A549 (cell line): ENCODE measurements at regions not wholly inside any gene's neighbourhood (a gene's known extent, or its start where the extent isn't known, plus 50 kb on each side); places are given as distances from the start of the nearest gene placed in this dataset.

ENCODE experiments used
- CEBPB ChIP-seq, 2 experiments: fragments of >200 bp in 1 of 2; sonication (Bioruptor Twin) in 1 of 2; formaldehyde crosslinking in 1 of 2; IDR thresholded peaks; 2 replicates each; pipeline ENCODE4 v1.6.1; 2012 to 2016
- CHD2 ChIP-seq: fragments of 150-350 bp; IDR thresholded peaks from 2 replicates; pipeline ENCODE4 v1.6.1; 2014; ENCODE audit warnings: low read length; ENCODE audit not compliant: partially characterized antibody
- CTCF ChIP-seq: fragments of >200 bp; sonication (Bioruptor Twin); formaldehyde crosslinking; IDR thresholded peaks from 3 replicates; pipeline ENCODE4 v1.5.1; 2016
- ESRRA ChIP-seq: fragments of 150-350 bp; IDR thresholded peaks from 2 replicates; pipeline ENCODE4 v1.6.1; 2014; ENCODE audit warnings: mild to moderate bottlenecking, low read length, borderline replicate concordance
- HOXB5 ChIP-seq: fragments of 250-450 bp; sonication (Bioruptor Pico); IDR thresholded peaks from 2 replicates; pipeline ENCODE4 v1.5.0; 2020; ENCODE audit warnings: mild to moderate bottlenecking, moderate library complexity
- MAZ ChIP-seq: fragments of 150-350 bp; IDR thresholded peaks from 2 replicates; pipeline ENCODE4 v1.6.1; 2014; ENCODE audit warnings: antibody characterized with exemption, low read depth, low read length, borderline replicate concordance
- POLR2A ChIP-seq: IDR thresholded peaks from 2 replicates; pipeline ENCODE4 v1.6.1; 2012; ENCODE audit warnings: mild to moderate bottlenecking, low read length
- RCOR1 ChIP-seq: fragments of 150-350 bp; IDR thresholded peaks from 2 replicates; pipeline ENCODE4 v1.6.1; 2014; ENCODE audit warnings: antibody characterized with exemption, low read length, low read depth
- REST ChIP-seq: fragments of 200-600 bp; sonication (generic); IDR thresholded peaks from 2 replicates; pipeline ENCODE4 v1.6.1; 2016; ENCODE audit warnings: antibody characterized with exemption, mild to moderate bottlenecking, moderate library complexity
- SMC3 ChIP-seq: fragments of >200 bp; sonication (Bioruptor Twin); formaldehyde crosslinking; IDR thresholded peaks from 3 replicates; pipeline ENCODE4 v1.6.1; 2018; ENCODE audit warnings: inconsistent platforms
- ZSCAN20 ChIP-seq: fragments of 250-450 bp; sonication (Bioruptor Pico); IDR thresholded peaks from 2 replicates; pipeline ENCODE4 v1.8.0; 2022; ENCODE audit warnings: mild to moderate bottlenecking, moderate library complexity

- TF ChIP-seq ESRRA: no peak
- no peak for TF ChIP-seq CTCF
- no peak for TF ChIP-seq POLR2A
- no peak for TF ChIP-seq RCOR1
- no peak for TF ChIP-seq MAZ
- TF ChIP-seq REST: no peak
- TF ChIP-seq ZSCAN20 (CRISPR knock-in tag): no peak
- no peak for TF ChIP-seq CEBPB (IDR thresholded peaks at IDR 0.05)
- TF ChIP-seq CHD2: no peak
- no peak for TF ChIP-seq HOXB5 (CRISPR knock-in tag)
- no peak for TF ChIP-seq SMC3
Observed at GRCh38 chr4:66376921-66377320, 706.6 kb upstream of the EPHA5 start.
